Panc1 (cell line): ENCODE measurements at regions not wholly inside any gene's neighbourhood (a gene's known extent, or its start where the extent isn't known, plus 50 kb on each side); places are given as distances from the start of the nearest gene placed in this dataset.

ENCODE experiments used
- ATAC-seq: fragments of 200-7000 bp; cut with Tn5 transposase; 2 replicates; pipeline ENCODE4 v1.9.1; 2020; ENCODE audit warnings: mild to moderate bottlenecking, moderate library complexity
- BruUV-seq: library from RNA; stranded (reverse); fragments of 400-500 nt; replicated peaks from 2 replicates; lab custom pipeline; 2021; lab: Mats Ljungman, UMichigan
- CTCF ChIA-PET: fragments of 300-600 bp; sonication (Branson Sonifier 250); formaldehyde crosslinking; loops from one replicate; lab custom pipeline; 2022; ENCODE audit warnings: antibody characterized with exemption; lab: Charles Lee
- POLR2A ChIA-PET: fragments of 300-600 bp; sonication (Branson Sonifier 250); formaldehyde crosslinking; loops from one replicate; lab custom pipeline; 2022; ENCODE audit warnings: antibody characterized with exemption; lab: Charles Lee
- DNase-seq: peaks from one replicate; pipeline ENCODE4 v3.0.0-alpha.2; 2010; ENCODE audit warnings: low read depth, low spot score
- H3K27ac ChIP-seq: 2 replicates; pipeline ENCODE4 v1.5.1; 2011; ENCODE audit warnings: mild to moderate bottlenecking, low read length, inconsistent platforms
- H3K27me3 ChIP-seq: fragments of 200-500 bp; sonication (Bioruptor generic); 2 replicates; pipeline ENCODE4 v1.6.0; 2014; ENCODE audit warnings: low read length, inconsistent platforms; ENCODE audit not compliant: control insufficient read depth, insufficient read depth
- H3K36me3 ChIP-seq: fragments of 200-500 bp; sonication (Bioruptor generic); 2 replicates; pipeline ENCODE4 v1.5.1; 2014; ENCODE audit warnings: inconsistent platforms, mild to moderate bottlenecking, low read length, moderate library complexity; ENCODE audit not compliant: control insufficient read depth, insufficient read depth
- H3K4me1 ChIP-seq: 2 replicates; pipeline ENCODE4 v1.5.1; 2011; ENCODE audit warnings: inconsistent platforms, mild to moderate bottlenecking, low read length, moderate library complexity; ENCODE audit not compliant: control insufficient read depth, insufficient read depth
- H3K4me3 ChIP-seq, 2 experiments: 2 replicates each; pipeline ENCODE4 v1.5.1; 2011 to 2012; ENCODE audit warnings: low read depth in 2 of 2, low read length in 2 of 2, mild to moderate bottlenecking in 2 of 2, inconsistent platforms in 1 of 2, moderate library complexity in 1 of 2
- H3K9me3 ChIP-seq: fragments of 200-500 bp; sonication (Bioruptor generic); 2 replicates; pipeline ENCODE4 v1.5.1; 2014; ENCODE audit warnings: low read depth, mild to moderate bottlenecking, inconsistent platforms, low read length, moderate library complexity; ENCODE audit not compliant: control insufficient read depth, insufficient read depth
- CTCF ChIP-seq: fragments of 450-650 bp; IDR thresholded peaks from 2 replicates; pipeline ENCODE4 v1.5.1; 2017; ENCODE audit warnings: mild to moderate bottlenecking
- POLR2AphosphoS5 ChIP-seq: IDR thresholded peaks from 2 replicates; pipeline ENCODE4 v1.6.1; 2012; ENCODE audit warnings: mild to moderate bottlenecking, low read depth, low read length, moderate library complexity
- REST ChIP-seq, 2 experiments: IDR thresholded peaks; 2 replicates each; pipeline ENCODE4 v1.6.1; 2011 to 2012; ENCODE audit warnings: low read depth in 2 of 2, control low read depth in 1 of 2, low read length in 1 of 2, mild to moderate bottlenecking in 1 of 2, moderate library complexity in 1 of 2; ENCODE audit not compliant: insufficient read depth in 1 of 2
- SIN3A ChIP-seq: IDR thresholded peaks from 2 replicates; pipeline ENCODE4 v1.6.1; 2012; ENCODE audit warnings: low read depth, mild to moderate bottlenecking, low read length, moderate library complexity, borderline replicate concordance; ENCODE audit not compliant: insufficient read depth
- TCF7L2 ChIP-seq: IDR thresholded peaks from 2 replicates; pipeline ENCODE4 v1.6.1; 2011; ENCODE audit warnings: mild to moderate bottlenecking, low read depth, low read length, inconsistent platforms
- in situ Hi-C: cut with HindIII; loops from 2 replicates; pipeline ENCODE4 v1.10.0; 2016; ENCODE audit warnings: low sequenced_read_pairs, low pct_unique_long_range_greater_than_20kb
- intact Hi-C: fragments of 100-400 bp; cut with micrococcal nuclease; formaldehyde crosslinking; loops from one replicate; pipeline ENCODE4 v1.10.0; 2022; ENCODE audit not compliant: unreplicated experiment

- ChIA-PET CTCF (no interaction called here), POLR2A (no interaction called here)
- Histone ChIP-seq H3K27me3 (no peaks in the 10 kb centered on the region), H3K4me3 (no peak overlapping the region), H3K9me3 (no peaks in the 10 kb centered on the region), H3K4me1 (no peaks in the 10 kb centered on the region), H3K36me3 (no peaks in the 10 kb centered on the region), H3K27ac (no peak overlapping the region)
- no peak for DNase-seq
- in situ Hi-C loops (no loop called here), intact Hi-C loops (no loop called here)
- no peak for ATAC-seq
- TF ChIP-seq REST (IDR thresholded peaks at IDR 0.05; ENCODE audit: insufficient read depth in 1 of 2, low read depth in 2 of 2, low read length in 1 of 2) (no peak), POLR2AphosphoS5 (no peak), TCF7L2 (no peak), SIN3A (no peak), CTCF (no peak)
- no TSS peak for BruUV-seq
These were observed 93.9 kb upstream of the STARD4 start for GRCh38 chr5:111606194-111606593.

- Histone ChIP-seq H3K27ac (no peak overlapping the region), H3K27me3 (no peaks in the 10 kb centered on the region), H3K9me3 (no peaks in the 10 kb centered on the region), H3K4me1 (no peaks in the 10 kb centered on the region), H3K36me3 (no peaks in the 10 kb centered on the region), H3K4me3 (no peak overlapping the region)
- ChIA-PET CTCF (no interaction called here), POLR2A (no interaction called here)
- ATAC-seq (no peak), DNase-seq (no peak)
- no TSS peak for BruUV-seq
- in situ Hi-C loops (no loop called here), intact Hi-C loops (no loop called here)
- TF ChIP-seq CTCF (no peak), TCF7L2 (no peak), REST (IDR thresholded peaks at IDR 0.05; ENCODE audit: insufficient read depth in 1 of 2, low read depth in 2 of 2, low read length in 1 of 2) (no peak), POLR2AphosphoS5 (no peak), SIN3A (no peak)
These were observed 91.1 kb upstream of the STARD4 start for GRCh38 chr5:111603446-111603827.
